Ovary (tissue), 3 donors: ENCODE measurements at regions not wholly inside any gene's neighbourhood (a gene's known extent, or its start where the extent isn't known, plus 50 kb on each side); places are given as distances from the start of the nearest gene placed in this dataset.

ENCODE experiments used
- CTCF ChIP-seq, 3 donors: fragments of 450-650 bp in 2 of 3; fragments of 200-600 bp in 1 of 3; IDR thresholded peaks; one replicate each; pipeline versions ENCODE4 v1.5.1 to v1.8.0; 2016 to 2022; ENCODE audit warnings: antibody characterized with exemption in 3 of 3, mild to moderate bottlenecking in 1 of 3
- POLR2A ChIP-seq: fragments of 450-650 bp; IDR thresholded peaks from one replicate; pipeline ENCODE4 v1.6.1; 2017; ENCODE audit warnings: antibody characterized with exemption, mild to moderate bottlenecking, moderate library complexity
- donor health status: DM: no; HTN: no; CAD: no.

DNA sequence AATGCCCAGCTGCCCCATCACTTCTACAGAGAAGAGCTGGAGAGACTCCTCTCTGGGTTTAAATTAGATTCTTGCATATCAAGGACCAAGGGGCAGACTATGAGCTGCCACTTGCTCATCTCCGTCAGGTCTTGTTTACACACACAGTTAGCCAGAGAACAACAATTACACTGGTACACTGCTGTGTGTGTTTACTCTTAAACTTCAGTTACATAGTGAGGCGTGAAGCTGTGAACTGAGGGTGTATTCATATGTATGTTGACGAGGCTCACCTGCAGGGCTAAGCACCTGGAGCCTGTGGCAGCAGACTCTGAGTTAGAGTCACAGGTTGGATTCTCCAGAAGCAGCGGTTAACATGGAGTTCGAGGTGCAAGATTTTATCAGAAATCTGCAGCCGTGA is 155.4 kb upstream of the ANKH start:
- no peak for TF ChIP-seq CTCF (IDR thresholded peaks at IDR 0.05)
- no peak for TF ChIP-seq POLR2A
